Natural killer cell (primary cell): ENCODE measurements at regions not wholly inside any gene's neighbourhood (a gene's known extent, or its start where the extent isn't known, plus 50 kb on each side); places are given as distances from the start of the nearest gene placed in this dataset.
A peak's percentile ranks its signal among the peaks of the same experiment; 100 is the strongest.

ENCODE experiments used
- ATAC-seq, 3 donors: fragments of 150-1000 bp in 2 of 3; fragments of 200-7000 bp in 1 of 3; cut with Tn5 transposase; 1 replicate in 1 of 3; 2 replicates in 2 of 3; pipeline ENCODE4 v1.10.0; 2021; ENCODE audit warnings: mild to moderate bottlenecking in 2 of 3, moderate library complexity in 2 of 3
- DNase-seq, 2 donors: peaks; one replicate each; pipeline versions ENCODE4 v3.0.0 to v3.0.0-alpha.2; 2013 to 2021; ENCODE audit warnings: mixed read lengths in 1 of 2
- H3K27ac ChIP-seq: one replicate; pipeline ENCODE4 v1.5.1; 2013; ENCODE audit warnings: mild to moderate bottlenecking, low read length
- H3K27me3 ChIP-seq: one replicate; pipeline ENCODE4 v1.6.1; 2013; ENCODE audit warnings: low read length; ENCODE audit not compliant: control insufficient read depth, insufficient read depth
- H3K36me3 ChIP-seq: one replicate; pipeline ENCODE4 v1.6.1; 2013; ENCODE audit warnings: low read length; ENCODE audit not compliant: control insufficient read depth, insufficient read depth
- H3K4me1 ChIP-seq: one replicate; pipeline ENCODE4 v1.6.1; 2013; ENCODE audit warnings: low read length; ENCODE audit not compliant: control insufficient read depth, insufficient read depth
- H3K4me3 ChIP-seq: one replicate; pipeline ENCODE4 v1.5.1; 2013; ENCODE audit warnings: low read length
- H3K9me3 ChIP-seq: one replicate; pipeline ENCODE4 v1.6.1; 2013; ENCODE audit warnings: low read length; ENCODE audit not compliant: control insufficient read depth, insufficient read depth
- H3K27ac Mint-ChIP-seq, 2 donors: one replicate each; pipeline ENCODE4 v1.8.0; 2022; ENCODE audit warnings: mild to moderate bottlenecking in 2 of 2, mixed read lengths in 2 of 2, moderate library complexity in 1 of 2
- H3K27me3 Mint-ChIP-seq, 2 donors: one replicate each; pipeline ENCODE4 v1.8.0; 2022; ENCODE audit warnings: low read depth in 2 of 2, mixed read lengths in 2 of 2
- H3K36me3 Mint-ChIP-seq: one replicate; pipeline ENCODE4 v1.8.0; 2022; ENCODE audit warnings: mixed read lengths
- H3K4me1 Mint-ChIP-seq, 2 donors: one replicate each; pipeline ENCODE4 v1.8.0; 2022; ENCODE audit warnings: mixed read lengths in 2 of 2
- H3K4me3 Mint-ChIP-seq: one replicate; pipeline ENCODE4 v1.8.0; 2022; ENCODE audit warnings: mild to moderate bottlenecking, moderate library complexity, mixed read lengths
- H3K9me3 Mint-ChIP-seq, 2 donors: one replicate each; pipeline ENCODE4 v1.8.0; 2022; ENCODE audit warnings: mixed read lengths in 2 of 2
- WGBS: methylation state at CpG from one replicate; pipeline ENCODE4 v1.1.7; 2013; ENCODE audit warnings: missing lambda C conversion rate; ENCODE audit not compliant: insufficient coverage; 5-methylcytosine and 5-hydroxymethylcytosine counted together
- intact Hi-C: fragments of 100-400 bp; cut with micrococcal nuclease; formaldehyde crosslinking; loops from one replicate; pipeline ENCODE4 v1.14.2; 2022
- TF ChIP-seq, protein P1 (sequence below): fragments of 200-600 bp; IDR thresholded peaks from one replicate; pipeline ENCODE4 v1.8.0; 2022; ENCODE audit warnings: antibody characterized with exemption

- Mint-ChIP-seq H3K4me3 (no peak overlapping the region), H3K4me1 (no peaks in the 10 kb centered on the region), H3K36me3 (no peaks in the 10 kb centered on the region), H3K27me3 (no peaks in the 10 kb centered on the region), H3K9me3 (no peaks in the 10 kb centered on the region), H3K27ac (no peak overlapping the region)
- TF ChIP-seq, protein P1, sequence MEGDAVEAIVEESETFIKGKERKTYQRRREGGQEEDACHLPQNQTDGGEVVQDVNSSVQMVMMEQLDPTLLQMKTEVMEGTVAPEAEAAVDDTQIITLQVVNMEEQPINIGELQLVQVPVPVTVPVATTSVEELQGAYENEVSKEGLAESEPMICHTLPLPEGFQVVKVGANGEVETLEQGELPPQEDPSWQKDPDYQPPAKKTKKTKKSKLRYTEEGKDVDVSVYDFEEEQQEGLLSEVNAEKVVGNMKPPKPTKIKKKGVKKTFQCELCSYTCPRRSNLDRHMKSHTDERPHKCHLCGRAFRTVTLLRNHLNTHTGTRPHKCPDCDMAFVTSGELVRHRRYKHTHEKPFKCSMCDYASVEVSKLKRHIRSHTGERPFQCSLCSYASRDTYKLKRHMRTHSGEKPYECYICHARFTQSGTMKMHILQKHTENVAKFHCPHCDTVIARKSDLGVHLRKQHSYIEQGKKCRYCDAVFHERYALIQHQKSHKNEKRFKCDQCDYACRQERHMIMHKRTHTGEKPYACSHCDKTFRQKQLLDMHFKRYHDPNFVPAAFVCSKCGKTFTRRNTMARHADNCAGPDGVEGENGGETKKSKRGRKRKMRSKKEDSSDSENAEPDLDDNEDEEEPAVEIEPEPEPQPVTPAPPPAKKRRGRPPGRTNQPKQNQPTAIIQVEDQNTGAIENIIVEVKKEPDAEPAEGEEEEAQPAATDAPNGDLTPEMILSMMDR, result peak; percentile 69
- DNase-seq (peak in 1 of 2 donors; percentile 74), ATAC-seq (peak in 1 of 3 donors; percentile 61)
- Histone ChIP-seq H3K4me3 (no peak overlapping the region), H3K27me3 (no peaks in the 10 kb centered on the region), H3K27ac (no peak overlapping the region), H3K4me1 (no peaks in the 10 kb centered on the region), H3K9me3 (no peaks in the 10 kb centered on the region), H3K36me3 (no peaks in the 10 kb centered on the region)
- 22% methylated on average over 1 of the region's 4 CpGs for WGBS
- intact Hi-C loops, result loop anchor here (2.0 kb wide), 1 partner anchor 863 kb away; no protein-coding TSS in a partner anchor
Measured at GRCh38 chr5:128905568-128906110, 59.6 kb upstream of the SLC27A6 start.

GRCh38 chr5:128913551-128913950, 51.7 kb upstream of the SLC27A6 start:
- intact Hi-C loops, result no loop called here
- no peak overlapping the region for H3K4me3 ChIP-seq
- H3K9me3 ChIP-seq, result no peaks in the 10 kb centered on the region
- H3K4me1 ChIP-seq, result no peaks in the 10 kb centered on the region
- ATAC-seq, result no peak
- no peaks in the 10 kb centered on the region for H3K27me3 ChIP-seq
- TF ChIP-seq, protein P1, result no peak
- Mint-ChIP-seq H3K4me1 (no peaks in the 10 kb centered on the region), H3K27ac (no peak overlapping the region), H3K9me3 (no peaks in the 10 kb centered on the region), H3K27me3 (no peaks in the 10 kb centered on the region), H3K36me3 (no peaks in the 10 kb centered on the region), H3K4me3 (no peak overlapping the region)
- DNase-seq, result no peak
- no peak overlapping the region for H3K27ac ChIP-seq
- no peaks in the 10 kb centered on the region for H3K36me3 ChIP-seq
- no CpG with 5 or more reads among the region's 1 CpG for WGBS
